ENCODE measurements at regions not wholly inside any gene's neighbourhood (a gene's known extent, or its start where the extent isn't known, plus 50 kb on each side); places are given as distances from the start of the nearest gene placed in this dataset.

DNA sequence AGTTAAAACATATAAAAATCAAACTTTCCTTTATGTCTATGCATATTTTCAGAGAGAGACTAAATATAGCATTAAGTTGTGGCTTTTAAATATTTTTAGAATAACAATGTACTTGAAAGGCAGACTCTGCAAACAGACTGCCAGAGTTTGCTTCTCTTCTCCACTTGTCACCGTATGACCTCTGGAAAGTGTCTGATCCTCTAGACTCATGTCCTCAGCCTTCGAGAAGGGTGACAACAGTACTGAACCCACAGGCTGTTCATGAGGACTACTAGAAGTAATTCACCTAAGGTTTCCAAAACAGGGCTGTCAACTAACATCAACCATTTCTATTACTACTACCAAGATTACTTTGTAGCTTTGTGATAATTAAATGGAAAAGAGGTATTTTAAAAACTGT, 167.7 kb upstream of the TBCA start:
- no peak overlapping the region for H3K4me3 Mint-ChIP-seq
- no peaks in the 10 kb centered on the region for H3K9me3 Mint-ChIP-seq
- H3K27me3 Mint-ChIP-seq (ENCODE audit: insufficient read depth) = peaks cover 30% of the 10 kb centered on the region
- H3K27ac Mint-ChIP-seq = no peak overlapping the region
- DNase-seq = no peak
- no peaks in the 10 kb centered on the region for H3K36me3 Mint-ChIP-seq (ENCODE audit: low read depth)
- no peaks in the 10 kb centered on the region for H3K4me1 Mint-ChIP-seq (ENCODE audit: low read depth)
- TF ChIP-seq, protein P1, sequence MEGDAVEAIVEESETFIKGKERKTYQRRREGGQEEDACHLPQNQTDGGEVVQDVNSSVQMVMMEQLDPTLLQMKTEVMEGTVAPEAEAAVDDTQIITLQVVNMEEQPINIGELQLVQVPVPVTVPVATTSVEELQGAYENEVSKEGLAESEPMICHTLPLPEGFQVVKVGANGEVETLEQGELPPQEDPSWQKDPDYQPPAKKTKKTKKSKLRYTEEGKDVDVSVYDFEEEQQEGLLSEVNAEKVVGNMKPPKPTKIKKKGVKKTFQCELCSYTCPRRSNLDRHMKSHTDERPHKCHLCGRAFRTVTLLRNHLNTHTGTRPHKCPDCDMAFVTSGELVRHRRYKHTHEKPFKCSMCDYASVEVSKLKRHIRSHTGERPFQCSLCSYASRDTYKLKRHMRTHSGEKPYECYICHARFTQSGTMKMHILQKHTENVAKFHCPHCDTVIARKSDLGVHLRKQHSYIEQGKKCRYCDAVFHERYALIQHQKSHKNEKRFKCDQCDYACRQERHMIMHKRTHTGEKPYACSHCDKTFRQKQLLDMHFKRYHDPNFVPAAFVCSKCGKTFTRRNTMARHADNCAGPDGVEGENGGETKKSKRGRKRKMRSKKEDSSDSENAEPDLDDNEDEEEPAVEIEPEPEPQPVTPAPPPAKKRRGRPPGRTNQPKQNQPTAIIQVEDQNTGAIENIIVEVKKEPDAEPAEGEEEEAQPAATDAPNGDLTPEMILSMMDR (IDR thresholded peaks at IDR 0.05) = no peak

DNA sequence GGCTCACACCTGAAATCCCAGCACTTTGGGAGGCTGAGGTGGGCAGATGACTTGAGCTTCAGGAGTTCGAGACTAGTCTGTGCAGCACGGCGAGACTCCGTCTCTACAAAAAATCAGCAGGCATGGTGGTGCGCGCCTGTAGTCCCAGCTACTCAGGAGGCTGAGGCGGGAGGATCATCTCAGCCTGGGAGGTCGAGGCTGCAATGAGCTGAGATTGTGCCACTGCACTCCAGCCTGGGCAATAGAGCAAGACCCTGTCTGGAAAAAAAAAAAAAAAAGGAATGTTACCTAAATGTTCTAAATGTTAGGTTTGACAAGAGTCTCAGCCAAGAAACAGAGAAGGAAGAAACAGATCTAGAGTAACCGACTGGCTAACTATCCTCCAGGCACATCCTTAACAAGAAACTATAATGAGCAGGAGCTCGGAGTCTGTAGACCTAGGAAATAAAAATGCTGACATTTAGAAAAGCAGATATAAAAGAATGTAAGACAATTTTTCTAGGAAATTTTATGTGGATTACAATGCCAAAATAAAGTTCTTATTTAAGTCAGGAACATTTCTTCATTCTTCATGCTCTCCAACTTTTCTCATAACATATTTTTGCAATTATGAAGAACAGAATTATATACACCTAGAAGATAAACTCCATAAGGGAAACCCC, 166.6 kb upstream of the TBCA start:
- Mint-ChIP-seq H3K36me3 (ENCODE audit: low read depth) (no peaks in the 10 kb centered on the region), H3K9me3 (no peaks in the 10 kb centered on the region), H3K27me3 (ENCODE audit: insufficient read depth) (peaks cover 30% of the 10 kb centered on the region), H3K27ac (no peak overlapping the region), H3K4me3 (no peak overlapping the region), H3K4me1 (ENCODE audit: low read depth) (no peaks in the 10 kb centered on the region)
- TF ChIP-seq, protein P1 (IDR thresholded peaks at IDR 0.05) = no peak
- no peak for DNase-seq

DNA sequence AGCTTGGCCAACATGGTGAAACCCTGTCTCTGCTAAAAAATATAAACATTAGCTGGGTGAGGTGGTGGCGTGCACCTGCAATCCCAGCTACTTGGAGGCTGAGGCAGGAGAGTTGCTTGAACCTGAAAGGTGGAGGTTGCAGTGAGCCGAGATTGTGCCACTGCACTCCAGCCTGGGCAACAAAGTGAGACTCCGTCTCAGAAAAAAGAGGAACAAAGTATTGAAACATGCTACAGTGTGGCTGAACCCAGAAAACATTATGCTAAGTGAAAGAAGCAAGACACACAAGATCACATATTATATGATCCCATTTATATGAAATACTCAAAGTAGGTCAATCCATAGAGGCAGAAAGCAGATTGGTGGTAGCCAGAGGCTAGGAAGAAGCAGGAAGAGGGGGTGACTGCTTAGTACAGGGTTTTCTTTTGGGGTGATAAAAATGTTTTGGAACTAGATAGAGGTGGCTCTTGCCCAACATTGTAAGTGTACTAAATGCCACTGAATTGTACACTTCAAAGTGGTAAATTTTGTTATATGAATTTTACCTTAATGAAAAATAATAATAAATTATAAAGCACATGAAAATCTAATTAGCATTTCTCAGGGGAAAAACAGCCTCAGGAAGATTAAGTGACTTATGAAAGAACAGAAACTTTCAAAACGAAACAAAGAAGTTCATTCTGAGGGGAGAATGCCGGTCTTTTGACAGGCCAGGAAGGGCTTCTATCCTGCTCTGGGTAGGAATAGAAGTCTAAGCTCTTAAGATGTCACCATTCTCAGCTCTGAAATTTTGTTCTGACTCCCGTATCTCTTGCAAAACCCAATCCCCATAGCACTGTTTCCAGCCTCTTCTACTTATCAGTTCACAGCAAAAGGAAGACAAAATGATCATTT, 161.1 kb upstream of the TBCA start:
- no peak for DNase-seq
- Mint-ChIP-seq H3K27ac (no peak overlapping the region), H3K4me1 (ENCODE audit: low read depth) (peaks cover 7% of the 10 kb centered on the region; the same call in 1 of the 2 replicates), H3K27me3 (ENCODE audit: insufficient read depth) (peaks cover 25% of the 10 kb centered on the region), H3K4me3 (no peak overlapping the region), H3K36me3 (ENCODE audit: low read depth) (no peaks in the 10 kb centered on the region), H3K9me3 (no peaks in the 10 kb centered on the region)
- TF ChIP-seq, protein P1 (IDR thresholded peaks at IDR 0.05) = no peak

DNA sequence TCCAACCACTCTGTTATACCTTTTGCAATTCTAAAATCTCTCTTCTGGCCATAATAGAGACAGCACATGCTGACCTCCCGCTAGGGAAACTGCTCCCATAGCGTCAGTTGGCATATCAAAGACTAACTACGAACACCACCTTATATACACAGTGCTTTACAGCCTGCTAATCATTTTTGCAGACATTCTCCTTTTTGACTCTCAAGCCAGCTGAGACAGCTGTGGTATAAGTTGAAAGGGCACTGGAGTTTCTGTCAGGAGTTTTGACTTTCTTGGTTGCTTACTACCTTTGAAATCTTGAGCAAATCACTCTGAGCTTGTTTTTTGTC, 160.2 kb upstream of the TBCA start:
- H3K4me3 Mint-ChIP-seq = no peak overlapping the region
- H3K27me3 Mint-ChIP-seq (ENCODE audit: insufficient read depth) = peaks cover 23% of the 10 kb centered on the region
- H3K27ac Mint-ChIP-seq = no peak overlapping the region
- TF ChIP-seq, protein P1 (IDR thresholded peaks at IDR 0.05) = no peak
- H3K36me3 Mint-ChIP-seq (ENCODE audit: low read depth) = no peaks in the 10 kb centered on the region
- H3K4me1 Mint-ChIP-seq (ENCODE audit: low read depth) = peaks cover 7% of the 10 kb centered on the region; the same call in 1 of the 2 replicates
- H3K9me3 Mint-ChIP-seq = no peaks in the 10 kb centered on the region
- DNase-seq = no peak

DNA sequence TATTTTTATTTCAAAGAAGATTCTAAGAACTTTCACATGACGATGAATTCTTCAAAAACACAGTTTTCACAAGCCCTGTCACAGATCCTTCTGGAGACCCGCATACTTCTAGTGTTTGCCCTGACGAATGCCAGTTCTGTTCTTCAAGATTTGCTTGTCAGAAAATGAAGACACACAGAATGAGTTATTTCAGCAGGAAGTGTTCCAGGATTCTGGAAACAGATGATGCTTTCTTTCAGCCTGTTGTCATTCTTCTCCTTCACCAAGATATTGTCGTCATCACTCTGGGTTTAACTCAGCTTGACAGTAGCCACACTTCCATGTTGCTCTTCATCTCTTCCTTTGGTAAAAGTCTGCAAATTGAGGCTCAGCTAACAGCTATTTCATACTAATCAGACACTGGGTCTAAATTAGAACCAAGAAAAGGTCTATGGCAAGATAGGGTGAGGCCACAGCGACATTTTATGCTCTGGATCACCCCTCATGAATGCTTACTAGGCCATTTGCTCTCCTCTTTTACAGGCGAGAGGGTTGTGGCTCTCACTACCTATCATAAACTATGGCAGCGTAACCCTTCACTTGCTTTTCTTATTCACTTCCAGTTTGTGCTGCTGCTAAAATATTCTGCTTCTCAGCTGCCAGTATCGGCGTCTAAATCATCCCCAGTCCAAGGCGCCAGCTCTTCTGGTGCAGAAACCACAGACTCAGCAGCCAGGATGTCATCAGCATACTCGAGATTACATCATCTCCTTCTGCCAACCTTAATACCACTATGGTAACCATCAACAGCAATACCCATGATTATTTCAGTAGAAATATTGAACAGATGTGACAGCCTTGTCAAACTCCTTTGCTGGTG, 159.6 kb upstream of the TBCA start:
- no peak overlapping the region for H3K27ac Mint-ChIP-seq
- TF ChIP-seq, protein P1 (IDR thresholded peaks at IDR 0.05) = no peak
- H3K27me3 Mint-ChIP-seq (ENCODE audit: insufficient read depth) = peaks cover 23% of the 10 kb centered on the region
- H3K4me3 Mint-ChIP-seq = no peak overlapping the region
- no peaks in the 10 kb centered on the region for H3K9me3 Mint-ChIP-seq
- no peaks in the 10 kb centered on the region for H3K36me3 Mint-ChIP-seq (ENCODE audit: low read depth)
- peaks cover 7% of the 10 kb centered on the region; the same call in 1 of the 2 replicates for H3K4me1 Mint-ChIP-seq (ENCODE audit: low read depth)
- peak; percentile 17 for DNase-seq

Measured in HFFc6 (cell line).